T47D (cell line): ENCODE measurements at regions not wholly inside any gene's neighbourhood (a gene's known extent, or its start where the extent isn't known, plus 50 kb on each side); places are given as distances from the start of the nearest gene placed in this dataset.

Experiments used
- DNase-seq, 2 experiments: peaks; one replicate each; pipeline versions ENCODE4 v3.0.0 to v3.0.0-alpha.2; 2011 to 2012; ENCODE audit warnings: low read depth in 1 of 2, low spot score in 1 of 2
- JUND ChIP-seq: IDR thresholded peaks from 2 replicates; pipeline ENCODE4 v1.6.1; 2012; ENCODE audit warnings: low read depth
- in situ Hi-C: cut with HindIII; loops from 2 replicates; pipeline ENCODE4 v1.10.0; 2016; ENCODE audit warnings: low sequenced_read_pairs, low pct_unique_long_range_greater_than_20kb

GRCh38 chr11:115965767-115966504 lies 461.7 kb upstream of the CADM1 start:
- in situ Hi-C loops: no loop called here
- no peak for DNase-seq
- no peak for TF ChIP-seq JUND

- in situ Hi-C loops: no loop called here
- TF ChIP-seq JUND: no peak
Measured at GRCh38 chr11:115964091-115964490, 459.9 kb upstream of the CADM1 start.

GRCh38 chr11:115963156-115963555 lies 458.9 kb upstream of the CADM1 start:
- in situ Hi-C loops: no loop called here
- TF ChIP-seq JUND: no peak
- no peak for DNase-seq

More at GRCh38 chr11:115964091-115964490, 459.9 kb upstream of the CADM1 start:
- DNase-seq: no peak

GRCh38 chr11:115961159-115962003 lies 457.2 kb upstream of the CADM1 start:
- TF ChIP-seq JUND: no peak
- DNase-seq: no peak
- in situ Hi-C loops: no loop called here

GRCh38 chr11:115959081-115959486 lies 454.9 kb upstream of the CADM1 start:
- in situ Hi-C loops: no loop called here
- no peak for TF ChIP-seq JUND
- DNase-seq: no peak

GRCh38 chr11:115958089-115959000 lies 454.1 kb upstream of the CADM1 start:
- no peak for DNase-seq
- in situ Hi-C loops: no loop called here
- no peak for TF ChIP-seq JUND

GRCh38 chr11:115955803-115956202 lies 451.6 kb upstream of the CADM1 start:
- no peak for DNase-seq
- TF ChIP-seq JUND: no peak
- in situ Hi-C loops: no loop called here

- in situ Hi-C loops: no loop called here
- no peak for DNase-seq
- no peak for TF ChIP-seq JUND
Measured at GRCh38 chr11:115950660-115951059, 446.4 kb upstream of the CADM1 start.

GRCh38 chr11:115944596-115944995 lies 440.4 kb upstream of the CADM1 start:
- in situ Hi-C loops: no loop called here
- no peak for DNase-seq
- TF ChIP-seq JUND: no peak

- DNase-seq: no peak
- no peak for TF ChIP-seq JUND
- in situ Hi-C loops: no loop called here
Measured at GRCh38 chr11:115942011-115942410, 437.8 kb upstream of the CADM1 start.

- in situ Hi-C loops: no loop called here
- TF ChIP-seq JUND: no peak
- DNase-seq: peak in 1 of 2 experiments; percentile 73
Measured at GRCh38 chr11:115941481-115941993, 437.3 kb upstream of the CADM1 start.

GRCh38 chr11:115941044-115941443 lies 436.8 kb upstream of the CADM1 start:
- TF ChIP-seq JUND: no peak
- in situ Hi-C loops: no loop called here
- DNase-seq: no peak
